Hepatocyte (in vitro differentiated cells): ENCODE measurements at regions not wholly inside any gene's neighbourhood (a gene's known extent, or its start where the extent isn't known, plus 50 kb on each side); places are given as distances from the start of the nearest gene placed in this dataset.

ENCODE experiments used
- DNase-seq: peaks from one replicate; pipeline ENCODE4 v3.0.0-alpha.2; 2016; ENCODE audit warnings: low spot score
- H2AFZ ChIP-seq: fragments of 200-600 bp; sonication (generic); 2 replicates; pipeline ENCODE4 v1.6.0; 2016; ENCODE audit warnings: antibody characterized with exemption, mild to moderate bottlenecking
- H3K27ac ChIP-seq: fragments of 200-600 bp; sonication (generic); 2 replicates; pipeline ENCODE4 v1.5.1; 2016; ENCODE audit warnings: mild to moderate bottlenecking
- H3K27me3 ChIP-seq: fragments of 200-600 bp; sonication (generic); 2 replicates; pipeline ENCODE4 v1.6.1; 2016
- H3K36me3 ChIP-seq: fragments of 200-600 bp; sonication (generic); replicated peaks from 2 replicates; pipeline ENCODE4 v1.5.1; 2016; ENCODE audit warnings: low read depth; ENCODE audit not compliant: insufficient read depth
- H3K4me1 ChIP-seq: fragments of 200-600 bp; sonication (generic); 2 replicates; pipeline ENCODE4 v1.5.1; 2016; ENCODE audit warnings: mild to moderate bottlenecking, moderate library complexity; ENCODE audit not compliant: insufficient read depth
- H3K4me2 ChIP-seq: fragments of 200-600 bp; sonication (generic); 2 replicates; pipeline ENCODE4 v1.6.0; 2016
- H3K4me3 ChIP-seq: fragments of 200-600 bp; sonication (generic); 2 replicates; pipeline ENCODE4 v1.5.1; 2016; ENCODE audit warnings: mild to moderate bottlenecking
- H3K79me2 ChIP-seq: fragments of 200-600 bp; sonication (generic); 2 replicates; pipeline ENCODE4 v1.6.0; 2017; ENCODE audit warnings: mild to moderate bottlenecking
- H3K9me2 ChIP-seq: fragments of 200-600 bp; sonication (generic); replicated peaks from 2 replicates; pipeline ENCODE4 v1.6.0; 2017; ENCODE audit warnings: mild to moderate bottlenecking; ENCODE audit not compliant: insufficient read depth
- H3K9me3 ChIP-seq: fragments of 200-600 bp; sonication (generic); 2 replicates; pipeline ENCODE4 v1.5.1; 2016; ENCODE audit warnings: low read depth, mild to moderate bottlenecking
- H4K20me1 ChIP-seq: fragments of 200-600 bp; sonication (generic); 2 replicates; pipeline ENCODE4 v1.6.0; 2016; ENCODE audit warnings: mild to moderate bottlenecking; ENCODE audit not compliant: insufficient read depth, poor library complexity, severe bottlenecking
- EZH2 ChIP-seq: fragments of 200-600 bp; sonication (generic); IDR thresholded peaks from 2 replicates; pipeline ENCODE4 v1.6.1; 2016; ENCODE audit warnings: antibody characterized with exemption, mild to moderate bottlenecking, borderline replicate concordance
- EZH2phosphoT487 ChIP-seq: fragments of 200-600 bp; sonication (generic); IDR thresholded peaks from one replicate; pipeline ENCODE4 v1.6.1; 2018; ENCODE audit warnings: antibody characterized with exemption, mild to moderate bottlenecking, low read depth, moderate library complexity; ENCODE audit not compliant: unreplicated experiment, severe bottlenecking
- WGBS: methylation state at CpG from one replicate; pipeline ENCODE4 v1.1.6; 2016; ENCODE audit warnings: low lambda C conversion rate; ENCODE audit errors: missing lambda C conversion rate; 5-methylcytosine and 5-hydroxymethylcytosine counted together
- TF ChIP-seq, protein P1 (sequence below): fragments of 200-600 bp; sonication (generic); IDR thresholded peaks from 2 replicates; pipeline ENCODE4 v1.5.1; 2016; ENCODE audit warnings: antibody characterized with exemption, mild to moderate bottlenecking; ENCODE audit not compliant: poor library complexity

DNA sequence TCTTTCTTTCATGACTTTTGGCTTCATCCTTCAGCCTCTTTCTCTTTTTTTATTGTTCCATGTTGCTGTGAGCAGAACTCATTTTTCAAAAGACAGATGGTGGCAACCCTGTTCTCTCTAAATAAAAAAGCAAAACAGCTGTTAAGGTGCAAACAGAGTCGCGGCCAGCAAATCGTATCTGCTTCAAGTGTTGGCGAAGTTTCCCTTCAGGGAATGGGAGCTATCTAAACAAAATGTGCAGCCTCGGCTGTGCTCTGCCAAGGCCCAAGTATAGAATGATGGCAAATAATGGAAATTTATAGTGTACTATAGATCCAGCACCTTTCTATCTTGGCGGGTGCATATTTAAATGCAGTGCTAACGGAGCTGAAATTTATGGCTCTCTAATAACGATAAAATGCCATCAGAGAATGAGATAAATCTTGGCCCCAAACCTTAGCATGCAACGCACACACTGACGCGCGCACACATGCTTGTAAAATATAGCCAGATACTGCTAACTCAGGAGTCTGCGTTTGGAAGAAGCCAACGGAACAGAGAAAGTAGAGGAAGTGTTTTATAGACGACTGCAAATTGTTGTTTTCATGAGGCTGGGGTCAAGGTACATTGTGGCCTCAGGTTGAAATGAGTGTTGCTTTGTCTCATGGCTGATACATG lies 315.5 kb upstream of the RBFOX1 start:
- no peaks in the 10 kb centered on the region for H3K36me3 ChIP-seq
- no peaks in the 10 kb centered on the region for H3K79me2 ChIP-seq
- DNase-seq: no peak
- H3K9me3 ChIP-seq: no peaks in the 10 kb centered on the region
- H3K4me1 ChIP-seq: no peaks in the 10 kb centered on the region
- no peaks in the 10 kb centered on the region for H3K9me2 ChIP-seq
- TF ChIP-seq, protein P1, sequence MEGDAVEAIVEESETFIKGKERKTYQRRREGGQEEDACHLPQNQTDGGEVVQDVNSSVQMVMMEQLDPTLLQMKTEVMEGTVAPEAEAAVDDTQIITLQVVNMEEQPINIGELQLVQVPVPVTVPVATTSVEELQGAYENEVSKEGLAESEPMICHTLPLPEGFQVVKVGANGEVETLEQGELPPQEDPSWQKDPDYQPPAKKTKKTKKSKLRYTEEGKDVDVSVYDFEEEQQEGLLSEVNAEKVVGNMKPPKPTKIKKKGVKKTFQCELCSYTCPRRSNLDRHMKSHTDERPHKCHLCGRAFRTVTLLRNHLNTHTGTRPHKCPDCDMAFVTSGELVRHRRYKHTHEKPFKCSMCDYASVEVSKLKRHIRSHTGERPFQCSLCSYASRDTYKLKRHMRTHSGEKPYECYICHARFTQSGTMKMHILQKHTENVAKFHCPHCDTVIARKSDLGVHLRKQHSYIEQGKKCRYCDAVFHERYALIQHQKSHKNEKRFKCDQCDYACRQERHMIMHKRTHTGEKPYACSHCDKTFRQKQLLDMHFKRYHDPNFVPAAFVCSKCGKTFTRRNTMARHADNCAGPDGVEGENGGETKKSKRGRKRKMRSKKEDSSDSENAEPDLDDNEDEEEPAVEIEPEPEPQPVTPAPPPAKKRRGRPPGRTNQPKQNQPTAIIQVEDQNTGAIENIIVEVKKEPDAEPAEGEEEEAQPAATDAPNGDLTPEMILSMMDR: no peak
- no peak for TF ChIP-seq EZH2phosphoT487
- TF ChIP-seq EZH2: no peak
- H3K4me2 ChIP-seq: no peak overlapping the region
- H2AFZ ChIP-seq: no peak overlapping the region
- H3K4me3 ChIP-seq: no peak overlapping the region
- WGBS: 85% methylated on average over 15 of the region's 15 CpGs
- no peaks in the 10 kb centered on the region for H3K27me3 ChIP-seq
- no peak overlapping the region for H3K27ac ChIP-seq
- no peaks in the 10 kb centered on the region for H4K20me1 ChIP-seq

DNA sequence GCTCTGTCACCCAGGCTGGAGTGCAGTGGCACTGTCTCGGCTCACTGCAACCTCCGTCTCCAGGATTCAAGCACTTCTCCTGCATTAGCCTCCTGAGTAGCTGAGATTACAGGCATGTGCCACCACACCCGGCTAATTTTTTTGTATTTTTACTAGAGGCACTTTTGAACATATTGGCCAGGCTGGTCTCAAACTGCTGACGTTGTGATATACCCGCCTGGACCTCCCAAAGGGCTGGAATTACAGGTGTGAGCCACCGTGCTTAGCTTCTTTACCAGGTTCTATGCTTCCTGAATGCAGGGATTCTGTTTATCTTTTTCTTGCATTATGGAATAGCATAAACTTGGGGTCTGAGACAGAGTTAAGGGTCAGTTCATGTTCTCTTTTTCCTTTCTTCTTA lies 317.9 kb upstream of the RBFOX1 start:
- TF ChIP-seq EZH2phosphoT487 (no peak), EZH2 (no peak)
- TF ChIP-seq, protein P1: no peak
- no peaks in the 10 kb centered on the region for H3K9me3 ChIP-seq
- no peaks in the 10 kb centered on the region for H4K20me1 ChIP-seq
- H3K27me3 ChIP-seq: no peaks in the 10 kb centered on the region
- no peak for DNase-seq
- no peak overlapping the region for H3K4me3 ChIP-seq
- H3K36me3 ChIP-seq: no peaks in the 10 kb centered on the region
- WGBS: 69% methylated on average over 6 of the region's 6 CpGs
- no peaks in the 10 kb centered on the region for H3K9me2 ChIP-seq
- H3K4me2 ChIP-seq: no peak overlapping the region
- no peak overlapping the region for H2AFZ ChIP-seq
- H3K79me2 ChIP-seq: no peaks in the 10 kb centered on the region
- H3K4me1 ChIP-seq: no peaks in the 10 kb centered on the region
- H3K27ac ChIP-seq: no peak overlapping the region

DNA sequence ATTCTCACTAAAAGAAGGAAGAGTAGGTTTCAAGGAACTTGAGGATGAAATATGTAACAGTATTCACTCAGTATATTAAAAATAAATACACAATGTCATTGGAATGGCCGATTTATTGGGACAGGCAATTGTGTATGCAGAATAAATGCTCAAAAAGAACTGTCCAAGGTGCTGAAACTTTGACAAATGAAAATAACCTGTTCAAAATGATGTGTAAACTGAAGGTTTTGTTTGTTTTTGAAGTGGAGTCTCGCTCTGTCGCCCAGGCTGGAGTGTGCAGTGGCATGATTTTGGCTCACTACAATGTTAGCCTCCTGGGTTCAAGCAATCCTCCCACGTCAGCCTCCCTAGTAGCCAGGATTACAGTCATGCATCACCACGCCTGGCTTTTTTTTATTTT lies 318.7 kb upstream of the RBFOX1 start:
- no peak overlapping the region for H3K4me3 ChIP-seq
- TF ChIP-seq, protein P1: no peak
- no peak for TF ChIP-seq EZH2
- no peak for TF ChIP-seq EZH2phosphoT487
- 48% methylated on average over 5 of the region's 5 CpGs for WGBS

More for the DNA sequence above, 318.7 kb upstream of the RBFOX1 start:
- Histone ChIP-seq H3K36me3 (no peaks in the 10 kb centered on the region), H3K27me3 (no peaks in the 10 kb centered on the region), H3K4me1 (no peaks in the 10 kb centered on the region), H2AFZ (no peak overlapping the region), H3K9me3 (no peaks in the 10 kb centered on the region), H3K4me2 (no peak overlapping the region), H3K9me2 (no peaks in the 10 kb centered on the region), H3K27ac (no peak overlapping the region), H3K79me2 (no peaks in the 10 kb centered on the region), H4K20me1 (no peaks in the 10 kb centered on the region)
- peak; percentile 54 for DNase-seq
